Tibial artery (tissue), 4 donors: ENCODE measurements at regions not wholly inside any gene's neighbourhood (a gene's known extent, or its start where the extent isn't known, plus 50 kb on each side); places are given as distances from the start of the nearest gene placed in this dataset.
"Not testable (repeated sequence)": the region's sequence is repeated elsewhere in the genome, so short reads cannot be mapped to it uniquely, and the experiment has no call there.

Experiments used
- DNase-seq, 2 donors: peaks; one replicate each; pipeline ENCODE4 v3.0.0-alpha.2; 2019
- H3K27ac ChIP-seq, 2 donors: fragments of 200-600 bp; sonication (generic) in 1 of 2; 1 replicate in 1 of 2; 2 replicates in 1 of 2; pipeline ENCODE4 v1.5.1; 2018 to 2019; ENCODE audit warnings: mild to moderate bottlenecking in 1 of 2
- H3K27me3 ChIP-seq, 2 donors: fragments of 200-600 bp; sonication (generic) in 1 of 2; one replicate each; pipeline versions ENCODE4 v1.5.1 to v1.6.0; 2016 to 2019
- H3K36me3 ChIP-seq, 3 donors: fragments of 200-600 bp; sonication (generic) in 2 of 3; one replicate each; pipeline ENCODE4 v1.5.1; 2016 to 2019; ENCODE audit warnings: mild to moderate bottlenecking in 2 of 3
- H3K4me1 ChIP-seq, 4 donors: fragments of 200-600 bp; sonication (generic) in 2 of 4; 1 replicate in 3 of 4; 2 replicates in 1 of 4; pipeline ENCODE4 v1.5.1; 2016 to 2019
- H3K4me3 ChIP-seq, 2 donors: fragments of 200-600 bp; sonication (generic) in 1 of 2; 1 replicate in 1 of 2; 2 replicates in 1 of 2; pipeline ENCODE4 v1.5.1; 2018 to 2019; ENCODE audit warnings: mild to moderate bottlenecking in 2 of 2
- H3K9me3 ChIP-seq, 3 donors: fragments of 200-600 bp; sonication (generic) in 1 of 3; one replicate each; pipeline ENCODE4 v1.5.1; 2016 to 2019
- intact Hi-C: fragments of 100-400 bp; cut with DNase I; formaldehyde crosslinking; loops from one replicate; pipeline ENCODE4 v1.15.0; 2023; ENCODE audit warnings: low total_unique reads
- TF ChIP-seq, protein P1 (sequence below), 2 experiments: fragments of 200-600 bp in 1 of 2; fragments of 450-650 bp in 1 of 2; IDR thresholded peaks; one replicate each; pipeline ENCODE4 v1.5.1; 2017 to 2019; ENCODE audit warnings: antibody characterized with exemption in 2 of 2, mild to moderate bottlenecking in 1 of 2, moderate library complexity in 1 of 2

- TF ChIP-seq, protein P1, sequence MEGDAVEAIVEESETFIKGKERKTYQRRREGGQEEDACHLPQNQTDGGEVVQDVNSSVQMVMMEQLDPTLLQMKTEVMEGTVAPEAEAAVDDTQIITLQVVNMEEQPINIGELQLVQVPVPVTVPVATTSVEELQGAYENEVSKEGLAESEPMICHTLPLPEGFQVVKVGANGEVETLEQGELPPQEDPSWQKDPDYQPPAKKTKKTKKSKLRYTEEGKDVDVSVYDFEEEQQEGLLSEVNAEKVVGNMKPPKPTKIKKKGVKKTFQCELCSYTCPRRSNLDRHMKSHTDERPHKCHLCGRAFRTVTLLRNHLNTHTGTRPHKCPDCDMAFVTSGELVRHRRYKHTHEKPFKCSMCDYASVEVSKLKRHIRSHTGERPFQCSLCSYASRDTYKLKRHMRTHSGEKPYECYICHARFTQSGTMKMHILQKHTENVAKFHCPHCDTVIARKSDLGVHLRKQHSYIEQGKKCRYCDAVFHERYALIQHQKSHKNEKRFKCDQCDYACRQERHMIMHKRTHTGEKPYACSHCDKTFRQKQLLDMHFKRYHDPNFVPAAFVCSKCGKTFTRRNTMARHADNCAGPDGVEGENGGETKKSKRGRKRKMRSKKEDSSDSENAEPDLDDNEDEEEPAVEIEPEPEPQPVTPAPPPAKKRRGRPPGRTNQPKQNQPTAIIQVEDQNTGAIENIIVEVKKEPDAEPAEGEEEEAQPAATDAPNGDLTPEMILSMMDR (IDR thresholded peaks at IDR 0.05) = no peak
- H3K4me1 ChIP-seq = no peaks in the 10 kb centered on the region
- no peak for DNase-seq
- H3K9me3 ChIP-seq = no peaks in the 10 kb centered on the region
- no peaks in the 10 kb centered on the region for H3K27me3 ChIP-seq
- intact Hi-C loops = no loop called here
- no peaks in the 10 kb centered on the region for H3K36me3 ChIP-seq
- H3K4me3 ChIP-seq = no peak overlapping the region
- H3K27ac ChIP-seq = no peak overlapping the region
Observed at GRCh38 chr11:29244355-29244754, 772.5 kb downstream of the KCNA4 start.

DNA sequence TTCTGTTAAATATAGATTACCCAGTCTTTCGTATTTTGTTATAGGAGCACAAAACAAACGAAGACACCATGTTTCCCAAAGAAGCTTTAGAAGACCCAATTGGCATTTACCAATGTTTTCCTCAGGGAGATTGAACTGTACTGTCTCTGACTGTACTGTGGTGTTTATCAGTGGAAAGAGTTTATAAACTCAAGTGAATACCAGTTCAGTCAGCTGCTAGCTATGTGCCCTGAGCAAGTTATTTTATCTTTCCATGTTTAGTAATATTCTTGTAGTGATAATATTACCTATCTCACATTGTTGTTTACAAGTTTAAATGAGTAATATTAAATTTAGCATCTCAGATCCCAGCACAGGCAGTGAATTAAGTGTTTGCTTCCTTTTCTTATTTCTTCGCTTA lies 773.2 kb downstream of the KCNA4 start:
- H3K4me3 ChIP-seq = no peak overlapping the region
- no peaks in the 10 kb centered on the region for H3K9me3 ChIP-seq
- no peak for DNase-seq
- H3K27ac ChIP-seq = no peak overlapping the region
- H3K27me3 ChIP-seq = no peaks in the 10 kb centered on the region
- intact Hi-C loops = no loop called here
- no peaks in the 10 kb centered on the region for H3K36me3 ChIP-seq
- TF ChIP-seq, protein P1 (IDR thresholded peaks at IDR 0.05) = no peak
- H3K4me1 ChIP-seq = no peaks in the 10 kb centered on the region

- intact Hi-C loops = no loop called here
- TF ChIP-seq, protein P1 (IDR thresholded peaks at IDR 0.05) = no peak
Observed at GRCh38 chr11:29231991-29232390, 784.8 kb downstream of the KCNA4 start.

DNA sequence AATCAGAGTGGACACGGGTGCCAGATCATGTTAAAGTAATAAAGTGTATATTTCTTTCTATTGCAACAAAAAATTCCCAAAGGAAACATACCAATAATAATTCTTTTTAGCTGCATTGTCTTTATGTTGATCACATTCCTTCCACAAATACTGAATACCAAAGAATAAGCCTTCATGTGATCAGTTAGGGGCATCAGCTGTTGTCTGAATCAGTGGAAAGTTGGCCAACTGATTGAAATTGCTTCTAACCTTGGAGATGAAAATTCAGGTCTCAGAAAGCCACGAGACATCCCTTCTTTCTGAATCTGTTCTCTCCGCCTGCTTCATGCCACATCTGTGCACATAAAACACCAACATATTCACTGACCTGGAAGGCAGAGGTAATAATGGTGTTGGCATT lies 785.2 kb downstream of the KCNA4 start:
- Histone ChIP-seq H3K4me3 (no peak overlapping the region), H3K36me3 (no peaks in the 10 kb centered on the region), H3K9me3 (no peaks in the 10 kb centered on the region), H3K27ac (no peak overlapping the region), H3K4me1 (no peaks in the 10 kb centered on the region), H3K27me3 (no peaks in the 10 kb centered on the region)
- TF ChIP-seq, protein P1 (IDR thresholded peaks at IDR 0.05) = no peak
- no peak for DNase-seq
- intact Hi-C loops = no loop called here

More at GRCh38 chr11:29231991-29232390, 784.8 kb downstream of the KCNA4 start:
- no peaks in the 10 kb centered on the region for H3K27me3 ChIP-seq
- H3K9me3 ChIP-seq = no peaks in the 10 kb centered on the region
- no peaks in the 10 kb centered on the region for H3K4me1 ChIP-seq
- no peak for DNase-seq
- no peak overlapping the region for H3K4me3 ChIP-seq
- H3K36me3 ChIP-seq = no peaks in the 10 kb centered on the region
- H3K27ac ChIP-seq = no peak overlapping the region

- H3K9me3 ChIP-seq = no peaks in the 10 kb centered on the region
- H3K27me3 ChIP-seq = no peaks in the 10 kb centered on the region
- no peak overlapping the region for H3K4me3 ChIP-seq
- intact Hi-C loops = no loop called here
- no peak for DNase-seq
- H3K4me1 ChIP-seq = no peaks in the 10 kb centered on the region
- no peak overlapping the region for H3K27ac ChIP-seq
- no peaks in the 10 kb centered on the region for H3K36me3 ChIP-seq
- TF ChIP-seq, protein P1 (IDR thresholded peaks at IDR 0.05) = no peak
Observed at GRCh38 chr11:29227811-29228210, 789.0 kb downstream of the KCNA4 start.

GRCh38 chr11:29224739-29225384 lies 792.0 kb downstream of the KCNA4 start:
- no peak for DNase-seq

DNA sequence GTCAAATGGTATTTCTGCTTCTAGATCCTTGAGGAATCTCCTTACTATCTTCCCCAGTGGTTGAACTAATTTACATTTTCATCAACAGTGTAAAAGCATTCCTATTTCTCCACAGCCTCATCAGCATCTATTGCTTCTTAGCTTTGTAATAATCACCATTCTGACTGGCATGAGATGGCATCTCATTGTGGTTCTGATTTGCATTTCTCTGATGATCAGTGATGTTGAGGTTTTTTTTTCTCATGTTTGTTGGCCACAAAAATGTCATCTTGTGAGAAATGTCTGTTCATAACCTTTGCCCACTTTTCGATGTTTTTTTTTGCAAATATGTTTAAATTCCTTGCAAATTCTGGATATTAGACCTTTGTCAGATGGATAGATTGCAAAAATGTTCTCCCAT lies 797.3 kb downstream of the KCNA4 start:
- H3K9me3 ChIP-seq, H3K4me3 ChIP-seq, H3K4me1 ChIP-seq, DNase-seq, H3K27ac ChIP-seq, H3K27me3 ChIP-seq, H3K36me3 ChIP-seq, intact Hi-C loops: not testable (repeated sequence)

More at GRCh38 chr11:29224739-29225384, 792.0 kb downstream of the KCNA4 start:
- no peaks in the 10 kb centered on the region for H3K27me3 ChIP-seq
- intact Hi-C loops = no loop called here
- no peaks in the 10 kb centered on the region for H3K36me3 ChIP-seq
- H3K4me1 ChIP-seq = no peaks in the 10 kb centered on the region
- no peak overlapping the region for H3K4me3 ChIP-seq
- TF ChIP-seq, protein P1 (IDR thresholded peaks at IDR 0.05) = no peak
- no peak overlapping the region for H3K27ac ChIP-seq
- no peaks in the 10 kb centered on the region for H3K9me3 ChIP-seq
